H4 (cell line): ENCODE measurements at regions not wholly inside any gene's neighbourhood (a gene's known extent, or its start where the extent isn't known, plus 50 kb on each side); places are given as distances from the start of the nearest gene placed in this dataset.
"Not testable (repeated sequence)": the region's sequence is repeated elsewhere in the genome, so short reads cannot be mapped to it uniquely, and the experiment has no call there.

Experiments
- DNase-seq: peaks from one replicate; pipeline ENCODE4 v3.0.0-alpha.2; 2015; ENCODE audit warnings: low spot score

GRCh38 chr1:79138227-79138626, 131.7 kb upstream of the ADGRL4 start:
- DNase-seq, result not testable (repeated sequence)

GRCh38 chr1:79133774-79134364, 127.3 kb upstream of the ADGRL4 start:
- no peak for DNase-seq

- no peak for DNase-seq
Observed at GRCh38 chr1:79131626-79132025, 125.1 kb upstream of the ADGRL4 start.

GRCh38 chr1:79129914-79130313, 123.4 kb upstream of the ADGRL4 start:
- DNase-seq, result no peak

GRCh38 chr1:79128722-79129121, 122.2 kb upstream of the ADGRL4 start:
- peak; percentile 71 for DNase-seq

- no peak for DNase-seq
Observed at GRCh38 chr1:79124756-79125155, 118.2 kb upstream of the ADGRL4 start.

GRCh38 chr1:79122521-79122920, 116.0 kb upstream of the ADGRL4 start:
- no peak for DNase-seq

- no peak for DNase-seq
Observed at GRCh38 chr1:79117376-79117775, 110.8 kb upstream of the ADGRL4 start.

GRCh38 chr1:79113836-79114235, 107.3 kb upstream of the ADGRL4 start:
- DNase-seq, result no peak

GRCh38 chr1:79110749-79111148, 104.2 kb upstream of the ADGRL4 start:
- no peak for DNase-seq

GRCh38 chr1:79109445-79109844, 102.9 kb upstream of the ADGRL4 start:
- DNase-seq, result no peak

- no peak for DNase-seq
Observed at GRCh38 chr1:79105500-79105899, 99.0 kb upstream of the ADGRL4 start.

- DNase-seq, result no peak
Observed at GRCh38 chr1:79104617-79105016, 98.1 kb upstream of the ADGRL4 start.

- peak; percentile 29 for DNase-seq
Observed at GRCh38 chr1:79100385-79100784, 93.9 kb upstream of the ADGRL4 start.

- no peak for DNase-seq
Observed at GRCh38 chr1:79090985-79091384, 84.5 kb upstream of the ADGRL4 start.

- no peak for DNase-seq
Observed at GRCh38 chr1:79089946-79090345, 83.4 kb upstream of the ADGRL4 start.

- no peak for DNase-seq
Observed at GRCh38 chr1:79082233-79082632, 75.7 kb upstream of the ADGRL4 start.

GRCh38 chr1:79079770-79080169, 73.2 kb upstream of the ADGRL4 start:
- peak; percentile 79 for DNase-seq

- DNase-seq, result no peak
Observed at GRCh38 chr1:79074975-79075374, 68.4 kb upstream of the ADGRL4 start.

- DNase-seq, result no peak
Observed at GRCh38 chr1:79069828-79070227, 63.3 kb upstream of the ADGRL4 start.

- no peak for DNase-seq
Observed at GRCh38 chr1:79059341-79059740, 52.8 kb upstream of the ADGRL4 start.
